Erythroblast (primary cell): ENCODE measurements at regions not wholly inside any gene's neighbourhood (a gene's known extent, or its start where the extent isn't known, plus 50 kb on each side); places are given as distances from the start of the nearest gene placed in this dataset.

ENCODE experiments used
- GATA1 ChIP-seq: IDR thresholded peaks from 2 replicates; pipeline ENCODE4 v1.6.1; 2011; ENCODE audit warnings: low read depth, mild to moderate bottlenecking, control low read depth, low read length, moderate library complexity
- POLR2A ChIP-seq: IDR thresholded peaks from 2 replicates; pipeline ENCODE4 v1.6.1; 2011; ENCODE audit warnings: mild to moderate bottlenecking, low read length

DNA sequence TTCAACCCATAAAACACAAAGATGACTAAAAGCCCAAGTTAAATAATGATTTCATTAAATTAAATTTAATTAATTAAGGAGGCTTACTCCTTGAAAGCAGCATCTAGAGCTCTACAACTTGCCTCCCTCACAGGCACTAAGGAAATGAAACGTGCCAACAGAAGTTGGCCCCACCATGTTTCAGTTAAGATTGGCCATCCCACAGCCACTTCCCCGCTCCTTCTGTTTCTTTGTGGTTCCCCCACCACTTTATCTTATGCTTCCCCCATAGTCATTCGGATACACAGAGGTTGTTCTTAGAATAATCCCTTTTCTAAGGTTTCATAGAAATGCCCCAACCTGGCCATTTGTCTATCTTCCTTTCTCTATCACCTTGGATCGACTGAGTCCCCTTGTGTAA lies 101.6 kb upstream of the RIOK3 start:
- TF ChIP-seq POLR2A (no peak), GATA1 (no peak)
